Natural killer cell (primary cell): ENCODE measurements at regions not wholly inside any gene's neighbourhood (a gene's known extent, or its start where the extent isn't known, plus 50 kb on each side); places are given as distances from the start of the nearest gene placed in this dataset.

Experiments
- ATAC-seq, 3 donors: fragments of 150-1000 bp in 2 of 3; fragments of 200-7000 bp in 1 of 3; cut with Tn5 transposase; 1 replicate in 1 of 3; 2 replicates in 2 of 3; pipeline ENCODE4 v1.10.0; 2021; ENCODE audit warnings: mild to moderate bottlenecking in 2 of 3, moderate library complexity in 2 of 3
- DNase-seq, 2 donors: peaks; one replicate each; pipeline versions ENCODE4 v3.0.0 to v3.0.0-alpha.2; 2013 to 2021; ENCODE audit warnings: mixed read lengths in 1 of 2
- H3K27ac ChIP-seq: one replicate; pipeline ENCODE4 v1.5.1; 2013; ENCODE audit warnings: mild to moderate bottlenecking, low read length
- H3K27me3 ChIP-seq: one replicate; pipeline ENCODE4 v1.6.1; 2013; ENCODE audit warnings: low read length; ENCODE audit not compliant: control insufficient read depth, insufficient read depth
- H3K36me3 ChIP-seq: one replicate; pipeline ENCODE4 v1.6.1; 2013; ENCODE audit warnings: low read length; ENCODE audit not compliant: control insufficient read depth, insufficient read depth
- H3K4me1 ChIP-seq: one replicate; pipeline ENCODE4 v1.6.1; 2013; ENCODE audit warnings: low read length; ENCODE audit not compliant: control insufficient read depth, insufficient read depth
- H3K4me3 ChIP-seq: one replicate; pipeline ENCODE4 v1.5.1; 2013; ENCODE audit warnings: low read length
- H3K9me3 ChIP-seq: one replicate; pipeline ENCODE4 v1.6.1; 2013; ENCODE audit warnings: low read length; ENCODE audit not compliant: control insufficient read depth, insufficient read depth
- H3K27ac Mint-ChIP-seq, 2 donors: one replicate each; pipeline ENCODE4 v1.8.0; 2022; ENCODE audit warnings: mild to moderate bottlenecking in 2 of 2, mixed read lengths in 2 of 2, moderate library complexity in 1 of 2
- H3K27me3 Mint-ChIP-seq, 2 donors: one replicate each; pipeline ENCODE4 v1.8.0; 2022; ENCODE audit warnings: low read depth in 2 of 2, mixed read lengths in 2 of 2
- H3K36me3 Mint-ChIP-seq: one replicate; pipeline ENCODE4 v1.8.0; 2022; ENCODE audit warnings: mixed read lengths
- H3K4me1 Mint-ChIP-seq, 2 donors: one replicate each; pipeline ENCODE4 v1.8.0; 2022; ENCODE audit warnings: mixed read lengths in 2 of 2
- H3K4me3 Mint-ChIP-seq: one replicate; pipeline ENCODE4 v1.8.0; 2022; ENCODE audit warnings: mild to moderate bottlenecking, moderate library complexity, mixed read lengths
- H3K9me3 Mint-ChIP-seq, 2 donors: one replicate each; pipeline ENCODE4 v1.8.0; 2022; ENCODE audit warnings: mixed read lengths in 2 of 2
- WGBS: methylation state at CpG from one replicate; pipeline ENCODE4 v1.1.7; 2013; ENCODE audit warnings: missing lambda C conversion rate; ENCODE audit not compliant: insufficient coverage; 5-methylcytosine and 5-hydroxymethylcytosine counted together
- intact Hi-C: fragments of 100-400 bp; cut with micrococcal nuclease; formaldehyde crosslinking; loops from one replicate; pipeline ENCODE4 v1.14.2; 2022
- TF ChIP-seq, protein P1 (sequence below): fragments of 200-600 bp; IDR thresholded peaks from one replicate; pipeline ENCODE4 v1.8.0; 2022; ENCODE audit warnings: antibody characterized with exemption

DNA sequence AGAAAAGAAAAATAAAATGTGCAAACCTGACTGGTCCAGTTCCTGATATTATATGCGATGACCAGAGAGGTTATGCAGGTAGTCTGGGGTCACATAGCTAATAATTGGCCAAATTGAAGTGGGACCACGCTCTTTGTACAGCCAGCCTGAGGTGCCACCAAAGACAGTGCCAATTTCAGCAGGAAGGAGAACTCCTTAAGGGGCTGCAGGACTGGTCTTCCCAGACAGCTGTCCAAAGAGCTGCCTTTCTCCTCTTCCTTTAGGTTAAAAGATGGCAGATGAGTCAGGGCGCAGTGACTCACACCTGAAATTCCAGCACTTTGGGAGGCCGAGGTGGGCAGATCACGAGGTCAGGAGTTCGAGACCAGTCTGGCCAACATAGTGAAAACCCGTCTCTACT is 95.5 kb downstream of the ACKR3 start:
- Mint-ChIP-seq H3K27ac (no peak overlapping the region), H3K27me3 (peaks cover 17 to 30% of the 10 kb centered on the region in 2 donors), H3K9me3 (no peaks in the 10 kb centered on the region), H3K4me1 (no peaks in the 10 kb centered on the region), H3K36me3 (no peaks in the 10 kb centered on the region), H3K4me3 (no peak overlapping the region)
- no peak for DNase-seq
- Histone ChIP-seq H3K4me1 (no peaks in the 10 kb centered on the region), H3K9me3 (no peaks in the 10 kb centered on the region), H3K27me3 (peaks cover 6% of the 10 kb centered on the region), H3K4me3 (no peak overlapping the region), H3K27ac (no peak overlapping the region), H3K36me3 (no peaks in the 10 kb centered on the region)
- 89% methylated on average over 7 of the region's 7 CpGs for WGBS
- ATAC-seq, result no peak
- TF ChIP-seq, protein P1, sequence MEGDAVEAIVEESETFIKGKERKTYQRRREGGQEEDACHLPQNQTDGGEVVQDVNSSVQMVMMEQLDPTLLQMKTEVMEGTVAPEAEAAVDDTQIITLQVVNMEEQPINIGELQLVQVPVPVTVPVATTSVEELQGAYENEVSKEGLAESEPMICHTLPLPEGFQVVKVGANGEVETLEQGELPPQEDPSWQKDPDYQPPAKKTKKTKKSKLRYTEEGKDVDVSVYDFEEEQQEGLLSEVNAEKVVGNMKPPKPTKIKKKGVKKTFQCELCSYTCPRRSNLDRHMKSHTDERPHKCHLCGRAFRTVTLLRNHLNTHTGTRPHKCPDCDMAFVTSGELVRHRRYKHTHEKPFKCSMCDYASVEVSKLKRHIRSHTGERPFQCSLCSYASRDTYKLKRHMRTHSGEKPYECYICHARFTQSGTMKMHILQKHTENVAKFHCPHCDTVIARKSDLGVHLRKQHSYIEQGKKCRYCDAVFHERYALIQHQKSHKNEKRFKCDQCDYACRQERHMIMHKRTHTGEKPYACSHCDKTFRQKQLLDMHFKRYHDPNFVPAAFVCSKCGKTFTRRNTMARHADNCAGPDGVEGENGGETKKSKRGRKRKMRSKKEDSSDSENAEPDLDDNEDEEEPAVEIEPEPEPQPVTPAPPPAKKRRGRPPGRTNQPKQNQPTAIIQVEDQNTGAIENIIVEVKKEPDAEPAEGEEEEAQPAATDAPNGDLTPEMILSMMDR, result no peak
- intact Hi-C loops, result no loop called here

DNA sequence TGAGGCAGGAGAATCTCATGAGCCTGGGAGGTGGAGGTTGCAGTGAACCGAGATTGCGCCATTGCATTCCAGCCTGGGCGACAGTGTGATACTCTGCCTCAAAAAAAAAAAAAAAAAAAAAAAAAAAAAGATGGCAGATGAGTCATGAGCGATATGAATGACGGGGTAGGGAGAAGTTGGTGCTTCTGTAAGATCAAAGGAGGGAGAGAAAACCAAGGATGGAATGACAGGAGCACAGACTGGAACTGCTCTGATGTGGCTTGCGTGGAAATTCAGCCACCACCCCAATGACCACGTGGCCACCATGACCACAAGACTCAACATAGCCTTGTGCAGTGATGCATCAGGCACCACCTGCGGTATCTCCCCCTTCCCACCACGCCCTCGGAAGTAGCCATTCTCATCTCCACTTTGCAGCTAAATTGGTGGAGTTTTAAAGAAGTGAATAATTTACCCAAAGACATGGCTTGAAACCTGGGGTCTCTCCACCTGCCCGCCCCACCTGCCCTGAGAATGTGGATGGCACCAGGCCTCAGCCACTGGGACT is 96.0 kb downstream of the ACKR3 start:
- Mint-ChIP-seq H3K27ac (no peak overlapping the region), H3K4me3 (no peak overlapping the region), H3K36me3 (no peaks in the 10 kb centered on the region), H3K9me3 (no peaks in the 10 kb centered on the region), H3K4me1 (no peaks in the 10 kb centered on the region), H3K27me3 (peaks cover 14 to 25% of the 10 kb centered on the region in 2 donors)
- H3K4me3 ChIP-seq, result no peak overlapping the region
- H3K4me1 ChIP-seq, result no peaks in the 10 kb centered on the region
- H3K27ac ChIP-seq, result no peak overlapping the region
- TF ChIP-seq, protein P1, result no peak
- intact Hi-C loops, result no loop called here
- no peaks in the 10 kb centered on the region for H3K36me3 ChIP-seq
- 75% methylated on average over 9 of the region's 11 CpGs for WGBS
- no peaks in the 10 kb centered on the region for H3K9me3 ChIP-seq
- DNase-seq (no peak), ATAC-seq (no peak)
- H3K27me3 ChIP-seq, result peaks cover 6% of the 10 kb centered on the region

DNA sequence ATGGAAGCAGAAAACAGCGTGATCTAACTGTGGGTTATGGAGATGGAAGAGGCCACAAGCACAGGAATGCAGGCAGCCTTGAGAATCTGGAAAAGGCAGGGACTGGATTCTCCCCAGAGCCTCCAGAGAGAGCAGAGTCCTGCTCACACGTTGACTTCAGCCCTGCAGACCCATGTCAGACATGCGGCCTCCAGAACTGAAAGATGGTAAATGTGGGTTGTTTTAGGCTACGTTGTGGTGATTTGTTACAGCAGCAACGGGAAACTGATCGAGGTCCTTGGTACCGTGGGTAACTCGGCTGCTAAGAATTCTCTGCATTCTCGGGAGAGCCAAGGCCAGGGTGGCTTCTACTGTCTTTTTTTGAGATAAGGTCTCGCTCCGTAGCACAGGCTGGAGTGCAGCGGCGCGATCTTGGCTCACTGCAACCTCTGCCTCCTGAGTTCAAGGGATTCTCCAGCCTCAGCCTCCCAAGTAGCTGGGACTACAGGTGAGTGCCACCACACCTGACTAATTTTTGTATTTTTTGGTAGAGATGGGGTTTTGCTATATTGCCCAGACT is 97.1 kb downstream of the ACKR3 start:
- H3K4me1 Mint-ChIP-seq, result no peaks in the 10 kb centered on the region
- Histone ChIP-seq H3K4me1 (no peaks in the 10 kb centered on the region), H3K4me3 (no peak overlapping the region), H3K9me3 (no peaks in the 10 kb centered on the region), H3K27ac (no peak overlapping the region), H3K27me3 (no peaks in the 10 kb centered on the region), H3K36me3 (no peaks in the 10 kb centered on the region)
- no peaks in the 10 kb centered on the region for H3K36me3 Mint-ChIP-seq
- H3K27me3 Mint-ChIP-seq, result peaks cover 18 to 28% of the 10 kb centered on the region in 2 donors
- TF ChIP-seq, protein P1, result no peak
- intact Hi-C loops, result no loop called here
- H3K9me3 Mint-ChIP-seq, result no peaks in the 10 kb centered on the region
- DNase-seq (no peak), ATAC-seq (no peak)
- WGBS, result 96% methylated on average over 14 of the region's 14 CpGs
- no peak overlapping the region for H3K4me3 Mint-ChIP-seq
- H3K27ac Mint-ChIP-seq, result no peak overlapping the region

DNA sequence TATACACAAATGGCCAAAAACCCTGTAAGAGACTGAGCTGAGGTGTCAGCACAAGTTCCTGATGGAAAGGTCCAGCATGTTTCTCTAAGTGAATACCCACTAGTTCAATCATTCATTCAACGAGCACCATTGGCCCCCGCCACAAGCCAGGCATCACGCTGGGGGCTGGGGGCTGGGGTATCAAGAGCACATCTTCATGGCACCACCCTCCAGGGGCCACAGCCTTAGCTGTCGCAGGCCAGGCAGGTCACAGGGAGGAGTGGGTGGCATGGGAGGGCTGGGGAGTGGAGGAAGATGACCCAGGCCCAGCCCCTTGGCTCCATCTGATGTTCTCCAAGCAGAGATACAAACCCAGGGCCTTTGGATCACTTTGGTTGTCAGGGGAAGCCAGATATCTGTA is 97.9 kb downstream of the ACKR3 start:
- intact Hi-C loops, result no loop called here
- no peaks in the 10 kb centered on the region for H3K4me1 ChIP-seq
- H3K9me3 Mint-ChIP-seq, result no peaks in the 10 kb centered on the region
- DNase-seq (no peak), ATAC-seq (no peak)
- 88% methylated on average over 4 of the region's 4 CpGs for WGBS
- H3K27me3 ChIP-seq, result no peaks in the 10 kb centered on the region
- no peak overlapping the region for H3K27ac Mint-ChIP-seq
- no peaks in the 10 kb centered on the region for H3K36me3 Mint-ChIP-seq
- H3K36me3 ChIP-seq, result no peaks in the 10 kb centered on the region
- peaks cover 14 to 22% of the 10 kb centered on the region in 2 donors for H3K27me3 Mint-ChIP-seq
- no peaks in the 10 kb centered on the region for H3K4me1 Mint-ChIP-seq
- TF ChIP-seq, protein P1, result no peak
- no peak overlapping the region for H3K4me3 Mint-ChIP-seq
- H3K27ac ChIP-seq, result no peak overlapping the region
- no peaks in the 10 kb centered on the region for H3K9me3 ChIP-seq
- H3K4me3 ChIP-seq, result no peak overlapping the region
